ENCODE measurements at regions not wholly inside any gene's neighbourhood (a gene's known extent, or its start where the extent isn't known, plus 50 kb on each side); places are given as distances from the start of the nearest gene placed in this dataset.
A peak's percentile ranks its signal among the peaks of the same experiment; 100 is the strongest.

DNA sequence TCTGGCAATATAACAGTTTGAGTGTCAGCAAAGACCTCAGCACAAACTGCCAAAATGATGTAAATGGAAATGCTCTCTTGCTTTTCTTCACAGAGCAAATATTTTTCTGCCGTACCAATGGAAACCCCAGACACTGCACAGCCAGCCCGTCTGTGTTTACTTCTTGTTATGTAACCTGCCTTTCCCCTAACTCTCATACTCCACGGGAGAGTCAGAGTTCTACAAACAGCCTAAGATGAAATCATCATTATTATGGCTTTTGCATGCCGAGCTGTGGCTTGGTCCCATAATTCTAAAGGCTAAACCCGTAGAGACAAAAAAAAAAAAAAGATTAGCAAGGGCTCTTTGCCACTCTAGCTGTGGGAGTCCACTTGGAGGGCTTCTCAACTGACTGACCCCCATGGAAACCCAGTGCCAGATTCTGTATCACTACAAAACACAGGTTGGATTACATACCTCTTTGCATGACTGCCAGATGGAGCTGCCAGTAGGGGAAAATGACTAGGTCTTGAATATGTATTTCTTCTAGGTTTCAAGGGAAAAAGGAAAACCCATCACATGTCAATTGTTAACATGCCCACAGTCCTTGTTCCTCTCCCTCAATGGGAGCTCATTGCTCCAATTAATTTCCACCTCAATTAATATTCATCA lies 197.2 kb upstream of the CNKSR2 start:
- no peak overlapping the region for H3K27ac ChIP-seq (ENCODE audit: low read depth, low read length)
- DNase-seq, result no peak
- no peak overlapping the region for H3K4me3 ChIP-seq (ENCODE audit: low read depth, low read length)
- H3K9ac ChIP-seq (ENCODE audit: low read length), result no peak overlapping the region
- H3K23ac ChIP-seq (ENCODE audit: low read length), result no peak overlapping the region
- no peaks in the 10 kb centered on the region for H3K9me3 ChIP-seq (ENCODE audit: insufficient read depth, low read depth, low read length)
- H3K18ac ChIP-seq (ENCODE audit: low read length), result no peak overlapping the region
- no peak overlapping the region for H4K91ac ChIP-seq (ENCODE audit: low read depth, low read length)
- no peak overlapping the region for H4K12ac ChIP-seq (ENCODE audit: low read depth, low read length)
- H2BK12ac ChIP-seq (ENCODE audit: low read length), result no peak overlapping the region
- no peak overlapping the region for H3K4me2 ChIP-seq (ENCODE audit: low read length)
- H3K79me1 ChIP-seq (ENCODE audit: low read length), result no peaks in the 10 kb centered on the region
- H3K4ac ChIP-seq (ENCODE audit: low read depth, low read length), result no peak overlapping the region
- no peak overlapping the region for H2BK5ac ChIP-seq (ENCODE audit: low read depth, low read length, poor library complexity)
- H4K8ac ChIP-seq (ENCODE audit: low read depth, low read length), result no peak overlapping the region
- WGBS (ENCODE audit: extremely low coverage, insufficient coverage, insufficient read length), result no CpG with 5 or more reads among the region's 5 CpGs
- no peak overlapping the region for H3K14ac ChIP-seq (ENCODE audit: low read length)
- H2BK120ac ChIP-seq (ENCODE audit: insufficient read depth, low read length, poor library complexity), result no peak overlapping the region
- no peaks in the 10 kb centered on the region for H3K79me2 ChIP-seq (ENCODE audit: control insufficient read depth, insufficient read depth, low read length, poor library complexity)
- no peak overlapping the region for H2AK5ac ChIP-seq (ENCODE audit: low read length)
- H3K36me3 ChIP-seq (ENCODE audit: control insufficient read depth in 1 of 2, insufficient read depth in 2 of 2, low read length in 2 of 2), result no peaks in the 10 kb centered on the region
- no peaks in the 10 kb centered on the region for H3K27me3 ChIP-seq (ENCODE audit: insufficient read depth, low read length)
- no peak overlapping the region for H2AFZ ChIP-seq (ENCODE audit: insufficient read depth, low read length, poor library complexity)
- H3K4me1 ChIP-seq (ENCODE audit: control insufficient read depth in 1 of 2, insufficient read depth in 2 of 2, low read length in 2 of 2), result no peaks in the 10 kb centered on the region

DNA sequence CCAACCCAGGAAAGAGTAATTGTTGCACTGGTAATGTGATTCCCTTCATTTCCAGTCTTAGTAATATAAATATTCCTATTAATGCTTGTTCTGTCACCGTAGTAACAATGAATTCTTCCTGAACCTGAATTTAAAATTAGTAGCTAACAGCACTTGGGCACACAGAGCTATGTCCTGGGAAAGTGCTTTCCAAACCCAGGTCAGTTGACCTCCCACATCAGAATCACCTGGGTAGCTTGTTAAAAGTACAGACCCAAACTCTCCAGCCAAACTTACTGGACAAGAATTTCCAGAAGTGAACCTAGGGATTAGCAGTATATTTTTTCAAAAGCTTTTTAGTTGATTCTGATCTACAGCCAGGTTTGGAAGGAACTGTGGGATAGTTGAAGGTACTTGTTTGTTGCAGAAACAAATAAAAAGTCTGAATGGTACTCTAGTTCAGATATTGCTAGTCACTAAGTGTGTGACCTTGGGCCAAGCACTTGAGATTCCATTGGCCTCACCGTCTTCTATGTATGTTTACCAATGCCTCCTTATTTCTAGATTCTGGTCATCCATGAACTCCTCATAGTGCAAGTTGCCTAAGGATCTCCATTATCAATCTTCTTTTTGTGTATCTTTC lies 192.9 kb upstream of the CNKSR2 start:
- no peak overlapping the region for H4K12ac ChIP-seq (ENCODE audit: low read depth, low read length)
- no peak overlapping the region for H3K4me2 ChIP-seq (ENCODE audit: low read length)
- H4K8ac ChIP-seq (ENCODE audit: low read depth, low read length), result no peak overlapping the region
- H3K4me3 ChIP-seq (ENCODE audit: low read depth, low read length), result no peak overlapping the region
- no peak overlapping the region for H3K9ac ChIP-seq (ENCODE audit: low read length)
- DNase-seq, result no peak
- no peaks in the 10 kb centered on the region for H3K27me3 ChIP-seq (ENCODE audit: insufficient read depth, low read length)
- no peaks in the 10 kb centered on the region for H3K79me2 ChIP-seq (ENCODE audit: control insufficient read depth, insufficient read depth, low read length, poor library complexity)
- no peak overlapping the region for H2BK5ac ChIP-seq (ENCODE audit: low read depth, low read length, poor library complexity)
- no peak overlapping the region for H2AFZ ChIP-seq (ENCODE audit: insufficient read depth, low read length, poor library complexity)
- H3K36me3 ChIP-seq (ENCODE audit: control insufficient read depth in 1 of 2, insufficient read depth in 2 of 2, low read length in 2 of 2), result no peaks in the 10 kb centered on the region
- no CpG with 5 or more reads among the region's 2 CpGs for WGBS (ENCODE audit: extremely low coverage, insufficient coverage, insufficient read length)
- no peak overlapping the region for H3K27ac ChIP-seq (ENCODE audit: low read depth, low read length)
- H3K79me1 ChIP-seq (ENCODE audit: low read length), result no peaks in the 10 kb centered on the region
- no peak overlapping the region for H2BK120ac ChIP-seq (ENCODE audit: insufficient read depth, low read length, poor library complexity)
- no peaks in the 10 kb centered on the region for H3K9me3 ChIP-seq (ENCODE audit: insufficient read depth, low read depth, low read length)
- H3K4me1 ChIP-seq (ENCODE audit: control insufficient read depth in 1 of 2, insufficient read depth in 2 of 2, low read length in 2 of 2), result no peaks in the 10 kb centered on the region
- H3K14ac ChIP-seq (ENCODE audit: low read length), result no peak overlapping the region
- H3K18ac ChIP-seq (ENCODE audit: low read length), result no peak overlapping the region
- H2AK5ac ChIP-seq (ENCODE audit: low read length), result no peak overlapping the region
- H2BK12ac ChIP-seq (ENCODE audit: low read length), result no peak overlapping the region
- no peak overlapping the region for H3K4ac ChIP-seq (ENCODE audit: low read depth, low read length)
- no peak overlapping the region for H3K23ac ChIP-seq (ENCODE audit: low read length)
- no peak overlapping the region for H4K91ac ChIP-seq (ENCODE audit: low read depth, low read length)

DNA sequence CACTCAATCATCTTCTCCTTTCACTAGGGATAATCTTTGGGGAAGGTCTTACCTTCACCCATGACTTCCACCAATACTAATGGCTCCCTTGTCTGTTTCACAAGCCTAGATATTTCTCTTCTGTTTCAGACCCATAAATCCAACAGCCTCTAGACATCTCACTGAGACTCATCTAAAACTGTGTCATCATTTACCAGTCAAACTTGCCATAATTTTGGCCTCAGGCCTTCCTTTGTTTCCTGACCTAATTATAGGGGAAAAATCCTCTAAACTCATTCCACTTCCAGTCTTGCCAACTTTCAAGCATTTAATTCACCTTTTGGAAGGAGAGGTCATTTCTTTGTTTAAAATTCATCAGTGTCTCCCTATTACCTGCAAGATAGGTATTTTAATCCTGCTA lies 181.0 kb upstream of the CNKSR2 start:
- Histone ChIP-seq H4K8ac (ENCODE audit: low read depth, low read length) (no peak overlapping the region), H2BK120ac (ENCODE audit: insufficient read depth, low read length, poor library complexity) (no peak overlapping the region), H3K79me1 (ENCODE audit: low read length) (no peaks in the 10 kb centered on the region), H3K9me3 (ENCODE audit: insufficient read depth, low read depth, low read length) (no peaks in the 10 kb centered on the region), H3K36me3 (ENCODE audit: control insufficient read depth in 1 of 2, insufficient read depth in 2 of 2, low read length in 2 of 2) (no peaks in the 10 kb centered on the region), H3K4ac (ENCODE audit: low read depth, low read length) (no peak overlapping the region), H2BK5ac (ENCODE audit: low read depth, low read length, poor library complexity) (no peak overlapping the region), H3K4me1 (ENCODE audit: control insufficient read depth in 1 of 2, insufficient read depth in 2 of 2, low read length in 2 of 2) (peaks cover 0 to 3% of the 10 kb centered on the region in 2 experiments), H3K14ac (ENCODE audit: low read length) (no peak overlapping the region), H2AFZ (ENCODE audit: insufficient read depth, low read length, poor library complexity) (no peak overlapping the region), H3K18ac (ENCODE audit: low read length) (no peak overlapping the region), H4K12ac (ENCODE audit: low read depth, low read length) (no peak overlapping the region), H3K27me3 (ENCODE audit: insufficient read depth, low read length) (no peaks in the 10 kb centered on the region), H4K91ac (ENCODE audit: low read depth, low read length) (no peak overlapping the region), H3K79me2 (ENCODE audit: control insufficient read depth, insufficient read depth, low read length, poor library complexity) (no peaks in the 10 kb centered on the region), H3K9ac (ENCODE audit: low read length) (no peak overlapping the region), H3K4me3 (ENCODE audit: low read depth, low read length) (no peak overlapping the region), H3K4me2 (ENCODE audit: low read length) (no peak overlapping the region), H2BK12ac (ENCODE audit: low read length) (no peak overlapping the region), H3K23ac (ENCODE audit: low read length) (no peak overlapping the region), H2AK5ac (ENCODE audit: low read length) (no peak overlapping the region), H3K27ac (ENCODE audit: low read depth, low read length) (no peak overlapping the region)
- peak; percentile 33 to 64 for DNase-seq

DNA sequence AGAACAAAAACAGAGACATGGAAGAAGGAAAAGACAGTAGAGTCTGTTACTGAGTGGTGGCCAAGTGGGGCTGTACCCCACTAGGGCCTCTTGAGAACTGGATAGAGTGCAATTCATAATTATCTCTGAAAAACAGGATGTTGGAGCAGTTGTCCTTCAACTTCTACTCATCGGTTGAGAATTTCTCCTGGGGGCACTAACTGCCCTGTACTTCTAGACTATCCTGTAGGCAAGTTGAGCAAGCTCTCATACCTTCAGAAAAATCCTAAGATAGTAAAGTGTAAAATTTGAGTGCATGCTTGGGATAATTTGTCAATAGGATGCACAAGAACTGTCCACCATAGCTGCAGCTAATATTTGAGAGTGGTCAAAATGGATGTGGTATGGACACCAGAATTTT lies 179.7 kb upstream of the CNKSR2 start:
- H3K79me2 ChIP-seq (ENCODE audit: control insufficient read depth, insufficient read depth, low read length, poor library complexity), result no peaks in the 10 kb centered on the region
- no peak overlapping the region for H4K12ac ChIP-seq (ENCODE audit: low read depth, low read length)
- H4K8ac ChIP-seq (ENCODE audit: low read depth, low read length), result no peak overlapping the region

More for the DNA sequence above, 179.7 kb upstream of the CNKSR2 start:
- H3K4me2 ChIP-seq (ENCODE audit: low read length), result no peak overlapping the region
- H3K18ac ChIP-seq (ENCODE audit: low read length), result no peak overlapping the region
- H2AFZ ChIP-seq (ENCODE audit: insufficient read depth, low read length, poor library complexity), result no peak overlapping the region
- no CpG with 5 or more reads among the region's 1 CpG for WGBS (ENCODE audit: extremely low coverage, insufficient coverage, insufficient read length)
- H2AK5ac ChIP-seq (ENCODE audit: low read length), result no peak overlapping the region
- no peaks in the 10 kb centered on the region for H3K36me3 ChIP-seq (ENCODE audit: control insufficient read depth in 1 of 2, insufficient read depth in 2 of 2, low read length in 2 of 2)
- H3K79me1 ChIP-seq (ENCODE audit: low read length), result no peaks in the 10 kb centered on the region
- H2BK12ac ChIP-seq (ENCODE audit: low read length), result no peak overlapping the region
- H3K27ac ChIP-seq (ENCODE audit: low read depth, low read length), result no peak overlapping the region
- H3K27me3 ChIP-seq (ENCODE audit: insufficient read depth, low read length), result no peaks in the 10 kb centered on the region
- H3K4me3 ChIP-seq (ENCODE audit: low read depth, low read length), result no peak overlapping the region
- no peak overlapping the region for H3K9ac ChIP-seq (ENCODE audit: low read length)
- H3K23ac ChIP-seq (ENCODE audit: low read length), result no peak overlapping the region
- peaks cover 0 to 3% of the 10 kb centered on the region in 2 experiments for H3K4me1 ChIP-seq (ENCODE audit: control insufficient read depth in 1 of 2, insufficient read depth in 2 of 2, low read length in 2 of 2)
- H3K4ac ChIP-seq (ENCODE audit: low read depth, low read length), result no peak overlapping the region
- no peak overlapping the region for H2BK5ac ChIP-seq (ENCODE audit: low read depth, low read length, poor library complexity)
- H2BK120ac ChIP-seq (ENCODE audit: insufficient read depth, low read length, poor library complexity), result no peak overlapping the region
- no peaks in the 10 kb centered on the region for H3K9me3 ChIP-seq (ENCODE audit: insufficient read depth, low read depth, low read length)
- H4K91ac ChIP-seq (ENCODE audit: low read depth, low read length), result no peak overlapping the region
- no peak overlapping the region for H3K14ac ChIP-seq (ENCODE audit: low read length)
- DNase-seq, result peak; percentile 67 to 89

Data from trophoblast cell (in vitro differentiated cells and primary cell).